CD4-positive, alpha-beta T cell treated with Interleukin-10 for 1 hour (primary cell): ENCODE measurements at regions not wholly inside any gene's neighbourhood (a gene's known extent, or its start where the extent isn't known, plus 50 kb on each side); places are given as distances from the start of the nearest gene placed in this dataset.
"Not testable (repeated sequence)": the region's sequence is repeated elsewhere in the genome, so short reads cannot be mapped to it uniquely, and the experiment has no call there.

Source experiments
- DNase-seq: peaks from one replicate; pipeline ENCODE4 v3.0.0-alpha.2; 2020

DNA sequence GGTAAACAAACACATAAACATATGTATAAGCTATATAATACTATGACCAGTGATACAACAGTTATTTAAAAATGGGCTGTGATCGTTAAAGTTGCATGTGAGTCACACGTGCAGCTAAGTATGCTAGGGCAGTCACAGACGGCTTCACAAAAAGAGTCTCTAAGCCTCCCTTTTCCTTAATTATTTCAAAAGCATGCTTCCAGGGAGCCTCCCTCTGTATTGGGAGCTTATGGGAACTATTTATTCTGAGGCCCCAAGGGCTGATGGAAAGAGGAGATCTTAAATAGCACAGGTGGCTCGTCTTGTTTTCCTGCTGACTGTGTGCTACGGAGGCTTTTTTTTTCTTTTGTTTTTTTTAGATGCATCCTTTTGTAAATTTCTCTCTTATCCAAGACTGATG, 94.3 kb downstream of the ADCYAP1 start:
- no peak for DNase-seq

DNA sequence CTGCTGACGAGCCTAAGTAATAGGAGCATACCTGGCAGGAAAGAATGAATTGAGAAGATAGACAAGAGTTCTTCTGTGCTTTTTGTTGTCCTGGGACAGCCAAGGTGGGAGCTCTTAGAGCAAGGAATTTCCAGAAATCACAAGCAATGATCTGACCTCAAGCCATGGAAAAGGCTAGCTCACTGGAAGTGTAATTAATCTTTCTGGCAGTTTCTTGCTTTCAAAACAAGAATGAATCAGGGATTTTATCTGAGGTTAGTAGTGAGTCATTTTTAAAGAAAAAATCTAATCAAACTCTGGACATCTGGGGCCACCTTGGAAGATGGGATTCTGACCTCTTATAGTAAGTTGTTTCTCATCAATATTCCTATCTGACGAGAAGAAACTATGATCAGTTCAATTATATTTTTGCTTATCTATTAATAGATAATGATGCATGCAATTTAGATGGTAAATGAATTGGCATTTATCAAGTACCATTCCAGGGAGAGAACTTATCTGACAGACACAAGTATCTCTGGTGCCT, 98.0 kb downstream of the ADCYAP1 start:
- DNase-seq = no peak

DNA sequence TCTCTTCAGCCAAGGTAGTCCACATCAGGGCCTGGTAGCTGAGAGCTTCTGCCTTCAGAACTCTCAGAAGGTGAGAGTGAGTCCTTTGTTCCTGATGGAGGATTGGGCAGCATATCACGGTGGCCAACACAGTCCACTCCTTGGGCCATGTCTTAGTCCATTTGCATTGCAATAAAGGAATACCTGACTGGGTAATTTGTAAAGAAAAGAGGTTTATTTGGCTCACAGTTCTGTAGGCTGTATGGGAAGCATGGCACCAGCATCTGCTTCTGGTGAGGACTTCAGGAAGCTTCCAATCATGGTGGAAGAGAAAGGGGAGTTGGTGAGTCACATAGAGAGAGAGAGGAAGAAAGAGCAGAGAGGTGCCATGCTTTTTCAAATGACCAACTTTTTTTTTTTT, 98.8 kb downstream of the ADCYAP1 start:
- DNase-seq = no peak

DNA sequence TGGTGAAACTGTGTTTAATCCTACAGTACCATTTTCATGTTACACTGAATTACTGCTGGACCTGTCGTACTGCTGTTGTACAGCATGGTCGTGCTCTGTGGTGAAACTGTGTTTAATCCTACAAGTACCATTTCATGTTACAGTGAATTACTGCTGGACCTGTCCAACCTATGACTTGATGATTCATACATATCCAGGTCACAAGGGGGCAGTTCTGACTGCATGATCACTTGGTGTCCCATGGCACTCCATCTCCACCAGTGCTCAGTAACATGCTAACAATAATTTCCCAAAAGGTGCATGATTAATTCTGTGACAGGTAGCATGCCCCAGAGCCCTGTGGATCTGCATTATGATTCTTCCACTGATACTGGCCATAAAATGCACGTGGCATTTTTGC, 101.6 kb downstream of the ADCYAP1 start:
- DNase-seq = no peak

DNA sequence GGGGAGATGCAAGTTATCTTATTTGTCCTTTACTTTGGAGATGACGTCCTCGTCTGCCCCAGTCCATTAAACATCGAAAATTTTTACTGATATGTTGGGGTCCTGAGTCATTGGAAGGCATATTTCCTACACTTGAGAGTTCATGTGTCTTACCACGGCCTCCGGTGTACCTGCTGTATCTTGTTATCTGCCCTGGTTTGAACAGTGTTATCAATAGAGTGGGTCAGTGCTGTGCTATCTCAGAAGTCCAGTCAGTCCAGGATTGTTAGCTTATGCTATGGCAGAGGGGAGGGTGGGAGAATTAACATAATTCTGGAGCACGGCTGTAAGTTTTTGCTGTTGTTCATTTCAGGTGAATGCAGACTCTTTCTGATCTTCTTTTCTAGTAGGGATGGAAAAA, 102.3 kb downstream of the ADCYAP1 start:
- no peak for DNase-seq

DNA sequence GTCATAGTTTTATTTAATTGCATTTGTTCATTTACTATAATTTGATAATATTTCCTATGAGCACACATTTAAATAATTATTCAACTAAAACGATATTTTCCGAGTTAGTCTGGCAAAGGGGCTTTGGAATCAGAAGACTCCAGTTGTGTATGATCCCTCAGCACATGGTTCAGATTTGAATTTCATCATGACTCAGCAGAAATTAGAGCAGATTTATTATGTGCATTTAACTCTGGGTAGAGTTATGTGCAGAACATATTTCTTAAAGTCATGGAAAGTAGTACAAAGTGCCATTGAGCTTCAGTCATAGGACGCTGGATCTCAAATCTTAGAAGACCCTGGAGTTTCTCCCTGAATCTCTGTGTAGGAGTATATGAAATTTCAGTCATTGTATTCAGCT, 106.7 kb downstream of the ADCYAP1 start:
- DNase-seq = no peak

DNA sequence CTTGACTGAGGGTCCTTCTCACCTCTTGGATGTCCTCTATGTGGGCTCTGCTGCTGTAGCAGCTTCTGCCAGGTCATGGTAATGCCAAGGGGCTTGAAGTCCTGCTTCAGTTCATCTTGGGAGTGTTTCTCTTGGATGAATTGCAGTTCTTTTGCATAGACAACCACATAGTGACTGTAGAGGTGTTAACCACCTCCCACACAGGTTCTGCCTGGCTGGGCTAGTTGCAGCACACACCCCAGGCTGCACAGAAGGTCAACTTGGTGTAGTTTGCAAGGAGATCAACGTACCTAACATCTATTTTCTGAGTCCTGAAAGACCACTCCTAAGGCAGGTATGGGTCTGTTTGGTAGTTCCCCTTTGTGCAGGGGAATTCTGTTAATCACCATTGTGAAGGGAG, 108.1 kb downstream of the ADCYAP1 start:
- no peak for DNase-seq

DNA sequence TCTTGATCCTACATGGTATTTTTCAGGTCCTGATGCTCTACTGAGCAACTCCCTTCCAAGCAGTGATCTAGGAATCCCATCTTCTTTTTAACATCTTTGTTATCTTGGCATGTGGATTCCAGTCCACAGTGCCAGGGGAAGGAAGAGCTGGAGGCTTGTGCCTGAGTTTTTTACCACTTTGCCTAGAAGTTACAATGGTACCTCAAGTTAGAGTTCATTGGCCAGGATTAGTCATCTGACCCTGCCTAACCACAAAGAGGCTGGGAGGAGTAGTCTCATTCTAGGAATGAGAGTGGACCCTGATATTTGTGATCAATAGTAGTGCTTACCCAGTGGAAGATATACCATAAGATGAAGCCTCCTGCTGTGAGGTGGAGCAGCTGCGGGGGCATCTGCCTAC, 109.3 kb downstream of the ADCYAP1 start:
- no peak for DNase-seq

DNA sequence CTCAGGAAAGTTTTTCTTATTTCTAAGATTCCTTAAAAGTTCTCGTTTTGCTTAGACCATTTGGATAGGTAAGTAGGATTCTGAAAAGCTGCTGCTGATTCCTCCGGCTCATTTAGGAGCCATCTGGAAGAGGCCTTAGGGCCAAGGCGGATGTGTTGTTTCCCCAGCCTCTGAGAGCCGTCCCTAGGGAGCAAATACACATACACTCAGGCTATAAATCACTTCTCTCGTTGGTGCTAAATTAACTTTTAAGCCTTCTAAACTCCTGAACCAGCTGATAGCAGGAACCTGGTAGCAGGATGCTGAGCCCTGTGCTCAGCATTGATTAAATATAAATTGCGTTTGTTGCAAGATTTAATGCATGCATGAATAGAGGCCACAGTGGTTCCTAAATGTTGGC, 109.8 kb downstream of the ADCYAP1 start:
- no peak for DNase-seq

DNA sequence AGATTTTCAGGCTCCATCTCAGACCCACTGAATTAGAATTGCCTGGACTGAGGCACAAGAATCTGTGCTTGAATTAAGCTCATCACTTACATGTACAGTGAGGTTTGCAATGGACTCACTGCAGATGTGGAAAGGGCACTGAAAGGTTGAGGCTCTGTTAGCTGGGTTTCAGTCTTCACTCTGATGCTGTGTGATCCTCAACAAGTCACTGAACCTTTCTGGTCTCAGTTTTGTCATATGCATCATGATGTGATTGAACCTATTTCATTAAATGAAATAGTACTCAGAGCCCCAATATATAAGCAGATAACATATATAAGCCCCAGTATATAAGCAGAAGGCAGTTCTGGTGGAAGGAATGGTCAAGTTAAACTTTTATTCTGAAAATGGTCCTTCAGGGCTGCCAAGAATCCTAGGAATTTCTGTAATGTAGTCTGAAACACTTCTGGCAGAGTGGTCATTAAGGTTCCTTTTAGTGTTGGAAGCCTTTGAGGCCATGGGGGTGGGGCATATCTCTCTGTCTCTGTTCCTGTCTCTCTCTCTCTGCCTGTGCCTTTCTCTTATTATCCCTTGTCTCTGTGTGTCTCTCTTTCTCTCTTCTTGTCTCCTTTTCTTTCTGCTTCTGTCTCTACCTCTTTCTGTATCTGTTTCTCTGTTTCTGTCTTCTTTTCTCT, 110.4 kb downstream of the ADCYAP1 start:
- no peak for DNase-seq

DNA sequence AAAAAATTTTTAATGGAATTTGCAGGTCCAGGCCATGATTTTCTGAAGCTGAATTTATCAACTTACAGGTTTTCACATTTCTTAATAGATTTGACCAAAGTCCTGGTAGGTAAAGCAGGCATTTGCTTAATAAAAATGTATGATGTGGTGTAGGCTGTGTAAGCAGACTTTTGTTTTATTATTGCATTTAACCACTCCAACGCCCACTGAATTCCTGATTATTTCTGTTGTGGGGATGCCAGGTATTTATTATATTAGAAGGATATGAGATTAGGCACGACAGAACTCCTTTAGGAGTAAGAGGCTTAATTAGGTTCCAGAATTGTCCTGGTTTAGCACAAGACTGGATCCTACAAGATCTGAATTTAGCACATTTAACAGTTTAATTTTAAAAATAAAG, 111.1 kb downstream of the ADCYAP1 start:
- no peak for DNase-seq

DNA sequence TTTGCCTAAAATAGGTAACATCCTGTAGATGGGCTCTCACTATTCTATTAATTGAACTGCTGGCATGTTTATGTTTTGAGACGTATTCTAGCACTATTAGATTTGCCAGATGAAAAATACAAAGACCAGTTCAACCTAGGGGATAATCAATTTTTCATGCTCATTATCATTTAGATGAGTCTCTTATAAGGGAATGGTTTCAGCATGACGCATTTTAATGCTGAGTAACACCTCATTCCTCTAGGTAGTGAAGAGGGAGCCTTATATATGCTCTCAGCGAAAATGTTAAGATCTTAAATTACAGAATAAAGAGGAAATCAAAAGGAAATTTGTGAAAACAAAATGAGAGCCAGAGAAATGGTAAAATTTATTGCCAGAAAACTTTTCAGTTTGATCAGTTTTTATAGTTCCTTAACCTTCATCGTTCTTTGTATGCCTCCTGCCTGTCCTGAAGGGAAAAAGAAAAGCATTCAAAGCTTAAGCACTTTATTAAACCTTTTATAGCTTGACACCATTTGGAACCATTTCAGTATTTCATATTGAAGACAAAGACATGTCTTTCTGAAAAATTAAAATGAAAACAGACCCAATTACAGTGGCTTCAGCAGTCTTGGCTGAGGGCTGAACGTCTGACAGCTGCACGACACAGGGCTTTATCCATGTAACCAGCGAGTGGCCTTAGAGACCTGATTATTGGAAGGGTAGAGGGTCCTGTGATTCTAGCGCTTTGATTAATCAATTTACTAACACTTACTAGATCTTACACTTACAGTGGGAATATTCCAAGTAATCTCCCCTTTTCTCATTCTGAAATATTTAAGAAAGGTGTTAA, 112.8 kb downstream of the ADCYAP1 start:
- DNase-seq = no peak

DNA sequence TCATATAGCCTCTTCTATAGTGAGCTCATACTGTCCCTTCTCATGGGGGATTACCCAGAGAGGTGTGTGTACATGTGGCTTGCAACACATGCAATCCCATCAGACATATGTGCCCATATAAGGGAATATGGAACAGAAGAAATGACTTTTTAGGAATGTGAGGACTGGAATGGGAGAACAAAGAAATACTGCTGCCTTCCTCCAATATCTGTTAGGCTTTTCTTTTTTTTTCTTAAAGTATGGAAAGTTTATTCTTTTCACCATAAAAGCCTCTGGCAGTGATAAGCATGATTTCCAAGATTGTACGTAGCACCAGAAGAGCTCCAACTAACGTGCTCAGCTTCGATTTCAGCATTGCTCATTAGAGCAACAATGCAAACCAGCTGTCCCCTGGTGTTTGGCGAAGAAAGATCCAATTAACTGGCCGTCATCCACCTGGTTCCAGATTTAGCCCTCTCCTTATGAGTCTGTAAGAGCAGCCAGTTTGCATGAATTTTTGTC, 113.6 kb downstream of the ADCYAP1 start:
- DNase-seq = no peak

DNA sequence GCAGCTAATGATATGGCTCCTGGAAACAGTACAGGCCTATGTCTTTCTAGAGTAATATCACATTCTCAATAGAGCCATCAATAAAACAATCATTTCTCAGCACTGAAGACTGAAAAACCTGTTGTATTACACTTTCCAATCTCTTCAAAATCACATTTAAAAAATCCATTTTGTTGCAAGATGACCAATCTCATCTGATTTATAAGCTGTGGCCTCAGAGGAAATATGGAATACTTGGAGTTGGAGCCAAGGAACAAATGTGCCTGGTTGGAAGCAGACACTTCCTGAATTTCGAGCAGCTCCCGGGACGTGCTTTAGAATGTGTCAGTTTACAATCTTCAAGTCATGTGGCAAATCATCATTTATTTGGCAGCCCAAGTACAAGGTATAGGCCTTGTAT, 114.5 kb downstream of the ADCYAP1 start:
- DNase-seq = no peak

DNA sequence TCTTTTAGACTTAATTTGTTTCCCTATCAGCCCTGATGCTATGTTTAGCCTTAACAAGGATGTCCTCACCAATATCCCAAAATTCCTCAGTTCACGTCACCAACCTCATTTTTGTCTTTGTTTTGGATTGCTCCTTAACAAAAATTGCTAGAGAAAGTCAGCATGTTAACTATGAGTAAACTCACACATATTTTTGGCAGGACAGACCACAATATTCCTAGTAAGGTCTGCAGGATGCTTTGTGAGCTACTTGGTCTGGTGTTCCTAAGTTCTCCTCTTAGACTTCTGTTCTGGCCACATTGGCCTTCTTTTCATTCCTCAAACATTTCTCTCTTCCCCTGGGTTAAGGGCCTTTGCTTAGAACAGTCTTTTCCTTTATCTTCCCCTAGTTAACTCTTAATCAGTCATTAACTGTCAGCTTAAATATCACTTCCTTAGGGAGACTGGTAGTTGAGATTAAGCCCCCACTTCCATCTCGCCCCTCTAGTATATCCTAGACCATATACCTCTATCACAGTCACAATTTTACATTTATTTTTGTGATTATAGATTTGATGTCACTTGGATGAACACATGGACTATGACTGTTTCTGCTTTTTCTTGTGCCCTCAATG, 116.2 kb downstream of the ADCYAP1 start:
- no peak for DNase-seq

DNA sequence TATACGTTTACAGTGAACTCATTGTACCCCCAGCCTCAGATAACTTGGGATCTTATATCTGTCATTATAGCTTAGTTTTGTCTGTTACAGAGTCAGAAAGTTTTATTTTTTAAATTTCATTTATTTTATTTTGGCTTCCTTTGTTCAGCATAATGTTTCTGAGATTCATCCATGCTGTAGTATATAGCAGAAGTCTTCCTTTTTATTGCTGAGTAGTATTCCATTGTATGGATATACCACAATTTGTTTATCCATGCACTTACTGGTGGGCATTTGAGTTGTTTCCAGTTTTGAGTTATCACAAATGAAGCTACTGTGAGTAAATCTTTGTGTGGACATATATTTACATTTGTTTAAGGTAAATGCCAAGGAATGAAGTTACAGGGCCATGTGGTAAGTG, 122.3 kb downstream of the ADCYAP1 start:
- DNase-seq = no peak

DNA sequence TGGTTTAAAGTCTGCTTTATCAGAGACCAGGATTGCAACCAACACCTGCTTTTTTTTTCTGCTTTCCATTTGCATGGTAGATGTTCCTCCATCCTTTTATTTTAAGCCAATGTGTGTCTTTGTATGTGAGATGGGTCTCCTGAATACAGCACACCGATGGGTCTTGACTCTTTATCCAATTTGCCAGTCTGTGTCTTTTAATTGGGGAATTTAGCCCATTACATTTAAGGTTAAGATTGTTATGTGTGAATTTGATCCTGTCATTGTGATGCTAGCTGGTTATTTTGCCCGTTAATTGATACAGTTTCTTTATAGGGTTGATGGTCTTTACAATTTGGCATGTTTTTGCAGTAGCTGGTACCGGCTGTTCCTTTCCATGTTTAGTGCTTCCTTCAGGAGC, 128.4 kb downstream of the ADCYAP1 start:
- not testable (repeated sequence) for DNase-seq

DNA sequence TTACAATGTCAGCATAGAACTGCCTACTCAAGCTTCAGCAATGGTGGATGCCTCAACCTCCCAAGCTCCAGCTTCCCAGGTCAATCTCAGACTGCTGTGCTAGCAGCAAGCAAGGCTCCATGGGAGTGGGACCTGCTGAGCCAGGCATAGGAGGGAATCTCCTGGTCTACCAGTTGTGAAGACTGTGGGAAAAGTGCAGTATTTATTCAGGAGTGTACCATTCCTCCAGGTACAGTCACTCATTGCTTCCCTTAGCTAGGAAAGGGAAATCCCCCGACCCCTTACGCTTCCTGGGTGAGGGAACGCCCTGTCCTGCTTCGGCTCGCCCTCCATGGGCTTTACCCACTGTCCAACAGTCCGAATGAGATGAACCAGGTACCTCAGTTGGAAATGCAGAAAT, 130.3 kb downstream of the ADCYAP1 start:
- no peak for DNase-seq

DNA sequence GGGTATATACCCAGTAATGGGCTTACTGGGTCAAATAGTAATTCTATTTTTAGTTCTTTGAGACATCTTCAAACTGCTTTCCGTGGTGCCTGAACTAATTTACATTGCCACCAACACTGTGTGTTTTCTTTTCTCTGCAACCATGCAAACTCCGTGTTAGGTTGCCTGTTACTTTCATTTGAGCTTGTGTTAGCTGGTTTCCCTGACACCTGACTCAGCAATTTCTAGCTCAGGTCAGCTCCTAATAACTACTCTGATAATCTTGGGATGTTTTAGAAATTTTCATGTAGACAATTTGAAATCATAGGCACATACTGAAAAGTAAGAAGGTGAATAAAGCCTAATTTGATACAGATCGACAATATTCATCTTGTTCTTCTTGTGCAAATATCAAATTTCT, 132.3 kb downstream of the ADCYAP1 start:
- no peak for DNase-seq

DNA sequence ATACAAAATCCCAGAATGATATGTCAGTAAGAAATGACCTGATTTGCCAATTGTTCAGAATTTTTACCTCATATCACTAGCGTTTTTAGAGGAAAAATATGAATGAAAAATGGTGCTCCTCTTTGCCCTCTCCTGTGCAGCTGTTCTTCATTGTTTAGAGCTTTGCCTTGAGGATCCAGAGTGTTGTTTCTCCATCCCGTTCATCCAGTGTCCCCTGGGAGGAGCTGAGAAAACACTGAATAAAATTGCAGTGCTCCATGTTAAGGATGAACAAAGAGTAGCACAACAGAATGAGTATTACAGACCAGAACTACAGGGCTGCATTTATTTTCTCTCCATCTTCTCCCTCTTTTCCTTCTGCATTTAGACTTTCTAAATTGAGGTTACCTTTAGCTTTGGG, 133.1 kb downstream of the ADCYAP1 start:
- DNase-seq = no peak

DNA sequence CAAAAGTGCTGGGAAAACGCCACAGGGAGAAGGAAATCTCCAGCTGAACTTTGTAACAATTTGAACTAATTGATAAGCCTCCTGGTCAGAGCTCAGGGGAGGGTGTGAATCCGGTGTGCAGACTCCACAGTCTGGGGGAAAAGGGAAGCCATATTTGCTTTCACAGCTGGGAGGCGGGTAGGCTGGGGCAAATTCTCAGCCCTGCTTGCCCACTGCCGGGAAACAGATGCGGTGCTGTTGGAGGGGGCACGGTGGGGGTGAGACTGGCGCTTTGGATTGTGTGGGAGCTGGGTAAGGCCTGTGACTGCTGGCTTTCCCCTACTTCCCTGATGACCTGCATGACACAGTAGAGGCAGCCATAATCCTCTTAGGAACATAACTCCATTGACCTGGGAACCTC, 134.8 kb downstream of the ADCYAP1 start:
- no peak for DNase-seq

DNA sequence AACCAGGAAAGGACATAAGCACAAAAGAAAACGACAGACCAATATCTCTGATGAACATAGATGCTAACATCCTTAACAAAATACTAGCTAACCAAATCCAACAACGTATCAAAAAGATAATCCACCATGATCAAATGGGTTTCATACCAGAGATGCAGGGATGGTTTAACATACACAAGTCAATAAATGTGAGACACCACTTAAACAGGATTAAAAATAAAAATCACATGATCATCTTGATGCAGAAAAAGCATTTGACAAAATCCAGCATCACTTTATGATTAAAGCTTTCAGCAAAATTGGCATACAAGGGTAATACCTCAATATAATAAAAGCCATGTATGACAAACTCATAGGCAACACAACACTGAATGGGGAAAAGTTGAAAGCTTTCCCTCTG, 138.4 kb downstream of the ADCYAP1 start:
- DNase-seq = not testable (repeated sequence)

DNA sequence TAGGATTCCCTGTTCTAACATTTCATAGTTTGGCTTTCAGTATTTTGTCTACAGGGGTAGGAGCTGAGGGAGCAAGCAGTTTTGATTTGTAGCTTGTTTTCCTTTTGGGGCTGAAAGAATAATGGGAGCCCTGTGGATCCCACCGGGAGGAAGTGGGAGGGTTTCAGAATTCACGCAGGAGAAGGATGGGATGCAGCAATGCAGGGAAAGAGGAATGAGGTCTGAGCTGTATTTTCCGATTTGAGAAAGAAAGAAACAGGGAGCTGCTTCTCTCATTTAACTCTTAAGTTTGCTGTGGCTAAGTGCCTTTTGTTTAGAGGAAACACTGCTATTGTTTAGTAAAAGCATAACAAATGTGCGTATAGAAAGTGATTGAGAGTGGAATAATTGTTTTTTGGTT, 141.0 kb downstream of the ADCYAP1 start:
- no peak for DNase-seq

DNA sequence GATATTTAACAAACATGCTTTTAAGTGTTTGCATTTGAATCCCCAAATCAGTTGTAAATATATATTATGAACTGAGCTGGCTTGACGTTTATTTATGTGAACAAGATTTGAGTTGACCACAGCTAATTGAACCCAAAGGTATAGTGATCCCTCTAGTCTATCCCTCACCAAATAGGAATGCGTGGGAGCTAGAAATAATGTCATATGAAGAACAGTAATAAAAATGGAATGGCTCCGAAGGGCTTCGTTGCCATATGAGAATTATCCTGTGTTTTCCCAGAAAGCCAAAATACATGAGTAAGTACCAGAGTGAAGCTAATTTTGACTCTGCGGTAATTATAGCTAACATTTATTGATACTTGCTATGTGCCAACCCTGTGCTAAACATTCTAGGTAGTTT, 142.7 kb downstream of the ADCYAP1 start:
- no peak for DNase-seq
